PC-9 (cell line): ENCODE measurements at regions not wholly inside any gene's neighbourhood (a gene's known extent, or its start where the extent isn't known, plus 50 kb on each side); places are given as distances from the start of the nearest gene placed in this dataset.

Experiments used
- CTCF ChIP-seq: fragments of 200-600 bp; sonication (generic); conservative IDR thresholded peaks from 2 replicates; pipeline ENCODE4 v1.6.1; 2017; ENCODE audit warnings: mixed run types, antibody characterized with exemption, mild to moderate bottlenecking, moderate library complexity
- EZH2 ChIP-seq: fragments of 200-600 bp; sonication (generic); IDR thresholded peaks from 2 replicates; pipeline ENCODE4 v1.8.0; 2017; ENCODE audit warnings: antibody characterized with exemption, low read depth

GRCh38 chr14:45467023-45467422 lies 214.0 kb upstream of the MIS18BP1 start:
- TF ChIP-seq CTCF: no peak
- no peak for TF ChIP-seq EZH2
